IPS-20b (cell line): ENCODE measurements at regions not wholly inside any gene's neighbourhood (a gene's known extent, or its start where the extent isn't known, plus 50 kb on each side); places are given as distances from the start of the nearest gene placed in this dataset.

Experiments used
- H3K27ac ChIP-seq: one replicate; pipeline ENCODE4 v1.5.1; 2013; ENCODE audit warnings: low read length
- H3K27me3 ChIP-seq: 2 replicates; pipeline ENCODE4 v1.6.1; 2013; ENCODE audit warnings: mild to moderate bottlenecking, low read length, inconsistent platforms; ENCODE audit not compliant: insufficient read depth
- H3K36me3 ChIP-seq: 2 replicates; pipeline ENCODE4 v1.6.1; 2013; ENCODE audit warnings: low read depth, mild to moderate bottlenecking, inconsistent platforms, low read length, moderate library complexity; ENCODE audit not compliant: insufficient read depth
- H3K4me1 ChIP-seq: 2 replicates; pipeline ENCODE4 v1.6.1; 2013; ENCODE audit warnings: mild to moderate bottlenecking, control low read depth, inconsistent platforms, low read length, moderate library complexity; ENCODE audit not compliant: insufficient read depth
- H3K4me3 ChIP-seq: 2 replicates; pipeline ENCODE4 v1.5.1; 2013; ENCODE audit warnings: mild to moderate bottlenecking, low read length, inconsistent platforms
- H3K9ac ChIP-seq: 2 replicates; pipeline ENCODE4 v1.6.1; 2013; ENCODE audit warnings: low read depth, mild to moderate bottlenecking, inconsistent platforms, low read length, moderate library complexity
- H3K9me3 ChIP-seq: 2 replicates; pipeline ENCODE4 v1.6.1; 2013; ENCODE audit warnings: mild to moderate bottlenecking, low read depth, low read length, inconsistent platforms; ENCODE audit not compliant: insufficient read depth

DNA sequence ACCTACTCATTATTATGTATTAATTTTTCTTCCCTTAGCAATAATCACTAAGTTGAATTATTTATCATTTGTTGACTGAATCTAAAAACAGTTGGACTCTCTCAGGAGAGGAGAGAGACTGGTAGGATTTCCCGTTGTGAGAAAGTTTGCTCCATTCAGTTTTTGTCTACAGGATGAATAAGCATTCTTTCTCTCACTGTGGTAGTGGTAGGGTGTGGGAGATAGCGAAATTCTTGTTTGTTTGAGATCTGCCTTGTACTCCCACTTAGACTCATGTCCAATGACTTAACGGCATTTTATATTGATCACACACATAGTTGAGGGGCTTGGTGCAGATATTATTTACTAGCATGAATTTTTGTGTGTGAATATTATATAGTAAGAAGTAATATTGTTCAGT is 421.0 kb upstream of the PDE3A start:
- H3K27ac ChIP-seq, result no peak overlapping the region
- no peak overlapping the region for H3K4me3 ChIP-seq
- H3K9ac ChIP-seq, result no peak overlapping the region
- no peaks in the 10 kb centered on the region for H3K9me3 ChIP-seq
- H3K27me3 ChIP-seq, result no peaks in the 10 kb centered on the region
- no peaks in the 10 kb centered on the region; the same call in 1 of the 2 replicates for H3K4me1 ChIP-seq
- H3K36me3 ChIP-seq, result no peaks in the 10 kb centered on the region

DNA sequence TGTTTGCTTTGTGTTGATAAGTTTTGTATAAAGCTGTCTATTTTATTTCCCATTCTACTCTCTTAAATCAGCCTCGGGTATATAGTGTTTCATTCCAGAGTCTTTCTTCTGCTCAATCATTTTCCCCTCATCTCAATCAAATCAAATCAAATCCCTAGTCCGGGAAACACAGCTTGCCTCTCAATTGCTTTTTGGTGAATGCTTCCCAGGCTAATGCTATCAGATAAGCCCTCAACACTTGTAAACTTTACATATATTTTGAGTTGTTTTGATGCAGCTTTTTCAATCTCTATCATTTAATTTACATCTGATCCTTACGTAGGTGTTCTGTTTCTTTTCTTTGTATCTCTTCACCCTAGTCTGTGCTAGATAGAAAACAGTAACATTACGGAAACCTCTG is 416.7 kb upstream of the PDE3A start:
- Histone ChIP-seq H3K4me3 (no peak overlapping the region), H3K36me3 (no peaks in the 10 kb centered on the region), H3K9me3 (no peaks in the 10 kb centered on the region), H3K9ac (no peak overlapping the region), H3K27ac (no peak overlapping the region), H3K4me1 (no peaks in the 10 kb centered on the region), H3K27me3 (no peaks in the 10 kb centered on the region)

DNA sequence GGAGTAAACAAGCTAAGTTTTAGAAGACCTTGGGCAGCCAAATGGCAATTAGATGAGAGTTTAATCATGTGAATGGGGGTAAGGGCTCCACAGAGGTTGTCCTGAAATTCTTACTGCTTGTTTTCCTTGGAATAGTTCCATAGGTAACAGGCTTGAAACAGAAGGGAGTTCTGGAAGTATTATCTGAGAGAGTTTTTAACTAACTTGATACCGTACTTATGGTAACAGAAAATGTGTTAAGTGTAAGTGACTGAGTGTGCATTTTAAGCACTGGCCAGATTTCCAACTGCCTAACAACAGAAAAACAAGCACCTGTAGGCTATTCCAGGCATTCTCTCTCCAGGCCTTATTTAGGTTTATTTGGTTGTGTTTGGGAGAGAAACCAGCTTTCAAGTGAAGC is 414.6 kb upstream of the PDE3A start:
- Histone ChIP-seq H3K9ac (no peak overlapping the region), H3K4me3 (no peak overlapping the region), H3K27me3 (no peaks in the 10 kb centered on the region), H3K27ac (no peak overlapping the region), H3K4me1 (no peaks in the 10 kb centered on the region), H3K9me3 (no peaks in the 10 kb centered on the region), H3K36me3 (no peaks in the 10 kb centered on the region)

DNA sequence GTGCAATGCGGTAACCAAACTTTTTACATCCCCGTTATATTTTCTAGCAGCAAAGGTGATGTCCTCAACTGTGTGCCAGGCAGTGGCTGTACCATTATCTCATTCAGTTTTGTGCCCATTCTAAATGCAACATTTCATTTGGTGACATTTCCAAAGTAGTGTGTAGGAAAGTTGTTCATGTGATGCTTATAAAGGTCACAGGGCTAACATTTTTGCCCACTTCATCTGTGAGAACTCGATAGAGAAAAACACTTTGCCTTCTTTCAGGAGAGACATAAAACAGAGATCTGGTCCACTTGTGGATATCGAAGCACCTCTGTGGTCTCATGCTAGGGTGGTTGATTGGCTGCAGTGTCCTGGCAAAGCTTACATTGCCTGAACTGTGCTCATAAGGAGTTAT is 414.2 kb upstream of the PDE3A start:
- H3K27me3 ChIP-seq, result no peaks in the 10 kb centered on the region
- H3K9ac ChIP-seq, result no peak overlapping the region

DNA sequence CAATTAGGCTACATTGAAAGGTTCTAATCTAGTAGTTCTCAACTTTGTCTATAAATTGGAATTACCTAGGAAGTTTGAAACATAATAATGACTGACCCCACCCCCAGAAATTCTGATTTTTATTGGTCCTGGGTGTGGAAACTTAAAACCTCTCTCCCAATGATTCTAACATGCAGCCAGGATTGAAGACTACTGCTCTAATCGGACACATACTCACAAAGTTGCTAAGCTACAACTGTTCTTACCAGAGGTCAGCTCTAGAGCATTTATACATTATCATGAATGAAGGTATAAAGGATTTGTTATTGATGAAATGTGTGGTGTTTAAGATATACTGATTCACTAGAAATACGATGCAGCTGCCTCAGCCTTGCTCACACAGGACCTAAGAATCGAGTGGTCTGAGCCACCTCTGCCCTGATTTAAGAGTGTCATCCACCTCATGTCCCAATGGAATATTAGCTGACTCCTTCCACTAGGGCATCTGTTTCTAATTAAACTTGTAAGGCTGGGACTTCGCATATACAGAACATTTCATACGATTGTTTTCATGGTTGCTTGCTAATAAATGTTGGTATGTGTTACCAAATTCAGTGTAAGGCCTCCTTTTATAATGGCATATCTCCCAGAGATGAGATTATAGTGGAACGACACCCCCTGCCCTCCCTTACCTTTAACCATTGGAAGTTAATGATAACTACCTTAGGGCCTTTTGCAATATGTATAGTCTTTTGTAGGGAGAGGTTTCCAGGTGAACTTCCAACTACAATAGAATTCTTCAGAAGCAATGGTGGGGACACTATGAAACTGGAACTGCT is 410.8 kb upstream of the PDE3A start:
- Histone ChIP-seq H3K27ac (no peak overlapping the region), H3K4me3 (no peak overlapping the region), H3K9me3 (no peaks in the 10 kb centered on the region), H3K36me3 (no peaks in the 10 kb centered on the region), H3K4me1 (peaks cover 6% of the 10 kb centered on the region; the same call in 1 of the 2 replicates), H3K9ac (no peak overlapping the region), H3K27me3 (no peaks in the 10 kb centered on the region)

More for the DNA sequence above, 414.2 kb upstream of the PDE3A start:
- Histone ChIP-seq H3K27ac (no peak overlapping the region), H3K4me3 (no peak overlapping the region), H3K36me3 (no peaks in the 10 kb centered on the region), H3K4me1 (no peaks in the 10 kb centered on the region), H3K9me3 (no peaks in the 10 kb centered on the region)

DNA sequence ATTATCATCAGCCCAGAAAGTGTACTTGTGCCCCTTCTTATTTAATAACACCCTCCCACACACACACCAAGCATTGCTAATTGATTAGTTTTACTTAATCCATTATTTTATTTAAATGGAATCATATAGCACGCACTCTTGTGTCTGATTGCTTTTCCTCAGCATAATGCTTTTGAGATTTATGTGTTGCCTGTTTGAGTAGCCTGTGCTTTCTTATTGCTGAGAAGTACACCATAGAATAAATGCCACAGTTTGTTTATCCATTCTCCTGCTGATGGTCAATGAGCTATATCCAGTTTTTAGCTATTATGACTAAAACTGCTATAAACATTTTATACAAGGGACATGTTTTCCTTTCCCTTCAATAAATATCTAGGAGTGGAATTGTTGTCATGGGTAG is 409.9 kb upstream of the PDE3A start:
- no peaks in the 10 kb centered on the region for H3K9me3 ChIP-seq
- no peaks in the 10 kb centered on the region for H3K36me3 ChIP-seq
- H3K27ac ChIP-seq, result no peak overlapping the region
- H3K27me3 ChIP-seq, result no peaks in the 10 kb centered on the region
- no peak overlapping the region for H3K4me3 ChIP-seq
- H3K4me1 ChIP-seq, result peaks cover 8% of the 10 kb centered on the region; the same call in 1 of the 2 replicates
- no peak overlapping the region for H3K9ac ChIP-seq

DNA sequence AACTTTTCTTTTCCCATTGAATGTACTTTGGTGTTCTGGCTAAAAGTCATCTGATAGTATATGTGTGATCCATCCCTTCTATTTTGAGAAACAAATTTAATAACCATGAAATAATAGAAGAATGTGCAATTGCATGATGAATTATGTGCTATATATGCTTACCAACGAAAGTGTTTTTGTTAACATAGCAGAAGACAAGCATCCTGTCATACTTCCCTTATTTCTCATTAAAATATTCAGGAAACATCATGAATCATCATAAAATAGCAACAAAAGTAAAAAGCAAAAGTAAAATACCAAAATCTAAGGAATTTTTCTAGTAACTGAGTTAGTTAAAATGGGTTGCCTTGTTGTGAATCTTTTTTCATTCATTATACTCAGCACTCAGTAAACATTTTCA is 409.0 kb upstream of the PDE3A start:
- no peak overlapping the region for H3K9ac ChIP-seq
- peaks cover 8% of the 10 kb centered on the region; the same call in 1 of the 2 replicates for H3K4me1 ChIP-seq
- no peaks in the 10 kb centered on the region for H3K36me3 ChIP-seq
- H3K27me3 ChIP-seq, result no peaks in the 10 kb centered on the region
- H3K27ac ChIP-seq, result no peak overlapping the region
- no peaks in the 10 kb centered on the region for H3K9me3 ChIP-seq
- H3K4me3 ChIP-seq, result no peak overlapping the region

DNA sequence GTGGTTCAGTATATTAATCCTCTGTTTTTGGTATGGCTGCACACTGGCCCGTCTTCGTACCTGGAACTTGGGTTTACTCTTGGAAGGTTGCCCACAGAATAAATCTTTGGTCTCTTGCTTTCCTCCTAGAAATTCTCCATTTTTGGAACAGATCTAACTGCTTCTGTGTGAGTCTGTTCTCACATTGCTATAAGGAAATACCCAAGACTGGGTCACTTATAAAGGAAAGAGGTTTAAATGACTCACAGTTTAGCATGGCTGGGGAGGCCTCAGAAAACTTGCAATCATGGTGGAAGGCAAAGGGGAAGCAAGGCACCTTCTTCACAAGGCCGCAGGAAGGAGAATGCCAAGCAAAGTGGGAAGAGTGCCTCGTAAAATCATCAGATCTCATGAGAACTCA is 407.8 kb upstream of the PDE3A start:
- Histone ChIP-seq H3K4me1 (peaks cover 8% of the 10 kb centered on the region; the same call in 1 of the 2 replicates), H3K9me3 (no peaks in the 10 kb centered on the region), H3K9ac (no peak overlapping the region), H3K27me3 (no peaks in the 10 kb centered on the region), H3K36me3 (no peaks in the 10 kb centered on the region), H3K4me3 (no peak overlapping the region), H3K27ac (no peak overlapping the region)

DNA sequence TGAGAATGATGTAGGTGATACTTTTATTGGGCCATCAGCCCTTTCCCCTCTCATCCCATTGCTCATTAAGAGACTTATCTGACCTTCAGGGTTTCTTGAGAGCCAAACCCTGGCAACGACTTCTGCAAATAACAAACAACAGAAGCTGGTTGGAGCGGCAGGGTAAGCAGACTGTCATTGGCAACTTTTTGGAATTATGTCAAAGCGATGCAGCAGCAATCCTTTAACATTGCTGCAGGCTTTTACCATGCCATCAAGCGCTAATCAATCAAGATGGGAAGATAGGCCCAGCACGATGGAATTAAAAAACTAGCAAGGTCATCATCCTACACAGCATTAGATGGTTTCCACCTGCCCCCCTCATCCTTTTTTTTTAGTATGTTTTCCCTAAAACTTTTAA is 406.1 kb upstream of the PDE3A start:
- Histone ChIP-seq H3K9me3 (no peaks in the 10 kb centered on the region), H3K36me3 (no peaks in the 10 kb centered on the region), H3K9ac (no peak overlapping the region), H3K4me1 (peaks cover 8% of the 10 kb centered on the region; the same call in 1 of the 2 replicates), H3K4me3 (no peak overlapping the region), H3K27ac (no peak overlapping the region), H3K27me3 (no peaks in the 10 kb centered on the region)

DNA sequence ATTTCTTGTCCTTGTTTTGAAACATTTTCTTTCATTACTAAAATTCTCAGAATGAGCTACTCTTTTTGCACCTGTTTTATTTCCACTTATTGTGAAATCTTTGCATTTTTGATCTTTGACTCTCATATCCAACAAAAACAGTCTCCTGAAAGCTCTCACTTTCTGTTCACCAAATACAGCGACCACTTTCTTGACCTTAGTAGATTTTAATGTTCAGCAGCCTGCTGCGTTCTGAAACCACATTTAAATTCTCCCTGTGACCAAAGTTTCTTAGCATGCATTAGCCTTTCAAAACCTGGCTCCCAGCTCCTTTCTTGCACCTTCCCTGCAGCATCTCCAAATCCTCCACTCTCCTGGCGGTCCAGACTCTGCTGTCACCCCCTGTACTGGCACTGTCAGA is 404.4 kb upstream of the PDE3A start:
- Histone ChIP-seq H3K36me3 (no peaks in the 10 kb centered on the region), H3K27ac (no peak overlapping the region), H3K4me1 (peaks cover 8% of the 10 kb centered on the region), H3K9me3 (no peaks in the 10 kb centered on the region), H3K4me3 (no peak overlapping the region), H3K27me3 (no peaks in the 10 kb centered on the region), H3K9ac (no peak overlapping the region)

DNA sequence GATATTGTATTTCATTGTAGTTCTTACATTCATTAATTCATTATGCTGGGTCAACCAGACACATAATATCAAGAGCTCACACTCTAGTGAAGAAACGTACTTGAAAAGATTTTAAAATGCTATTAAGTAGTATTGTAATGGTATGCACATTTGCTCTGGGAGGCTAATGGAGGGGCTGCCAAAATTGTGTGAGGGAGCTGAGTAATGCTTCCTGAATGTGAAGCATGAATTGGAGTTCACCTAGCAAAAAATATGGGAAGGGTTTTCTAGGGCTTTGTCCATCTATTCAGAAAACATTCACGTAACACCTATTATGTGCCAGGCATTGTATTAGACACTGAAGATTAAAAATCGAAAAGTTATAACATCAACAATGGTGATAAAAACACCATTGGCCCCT is 403.8 kb upstream of the PDE3A start:
- no peak overlapping the region for H3K27ac ChIP-seq

DNA sequence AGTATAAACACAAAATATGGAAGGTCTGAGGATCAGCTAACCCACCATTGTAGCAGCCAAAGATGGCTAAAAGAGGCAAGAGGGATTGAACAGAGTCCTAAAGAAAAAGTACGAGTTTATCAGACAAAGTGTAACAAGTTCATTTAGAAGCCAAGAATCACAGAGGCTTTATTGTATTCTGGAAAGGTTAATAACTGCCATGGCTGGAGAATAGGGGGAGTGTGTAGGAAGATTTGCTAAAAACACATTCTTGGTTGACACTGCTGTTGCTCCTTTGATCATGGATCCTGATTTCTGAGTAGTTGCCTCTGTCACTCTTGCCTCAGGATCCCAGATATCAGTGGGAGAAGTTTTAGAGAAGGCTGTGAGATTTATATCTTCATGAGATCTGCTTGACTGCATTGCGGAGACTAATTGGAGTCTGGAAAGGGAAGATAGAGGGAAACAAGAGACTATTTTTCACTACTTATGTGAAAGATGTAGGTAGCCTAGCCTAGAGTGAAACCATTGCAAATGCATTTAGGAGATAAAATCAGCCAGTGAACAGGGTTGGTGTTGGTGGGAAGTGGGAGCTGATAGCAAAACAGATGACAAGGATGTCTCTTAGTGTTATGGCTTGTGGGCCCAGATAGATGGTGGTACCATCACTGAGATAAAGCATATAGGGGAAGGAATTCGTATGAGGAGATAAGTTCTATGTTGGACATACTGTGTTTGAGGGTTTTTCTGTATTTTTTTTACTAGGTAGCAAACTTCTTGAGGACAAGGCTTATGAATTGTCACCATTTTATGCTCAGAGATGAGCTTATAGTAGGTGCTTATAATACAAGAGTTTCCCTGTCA is 402.9 kb upstream of the PDE3A start:
- H3K4me1 ChIP-seq, result peaks cover 8% of the 10 kb centered on the region
- no peaks in the 10 kb centered on the region for H3K9me3 ChIP-seq
- no peak overlapping the region for H3K4me3 ChIP-seq
- H3K36me3 ChIP-seq, result no peaks in the 10 kb centered on the region
- no peak overlapping the region for H3K27ac ChIP-seq
- no peak overlapping the region for H3K9ac ChIP-seq
- H3K27me3 ChIP-seq, result no peaks in the 10 kb centered on the region

More for the DNA sequence above, 403.8 kb upstream of the PDE3A start:
- Histone ChIP-seq H3K4me1 (peaks cover 8% of the 10 kb centered on the region), H3K36me3 (no peaks in the 10 kb centered on the region), H3K27me3 (no peaks in the 10 kb centered on the region), H3K9me3 (no peaks in the 10 kb centered on the region), H3K9ac (no peak overlapping the region), H3K4me3 (no peak overlapping the region)
